GM18868 (cell line): ENCODE measurements at regions not wholly inside any gene's neighbourhood (a gene's known extent, or its start where the extent isn't known, plus 50 kb on each side); places are given as distances from the start of the nearest gene placed in this dataset.
"Not testable (repeated sequence)": the region's sequence is repeated elsewhere in the genome, so short reads cannot be mapped to it uniquely, and the experiment has no call there.

Experiments used
- ATAC-seq: cut with Tn5 transposase; IDR thresholded peaks from one replicate; pipeline ENCODE4 v1.9.1; 2021; ENCODE audit warnings: mild to moderate bottlenecking, moderate library complexity; ENCODE audit not compliant: unreplicated experiment

- no peak for ATAC-seq
These were observed 231.3 kb downstream of the ATPSCKMT start for GRCh38 chr5:10018201-10019069.

- no peak for ATAC-seq
These were observed 231.9 kb downstream of the ATPSCKMT start for GRCh38 chr5:10017786-10018185.

GRCh38 chr5:10016559-10016958, 233.1 kb downstream of the ATPSCKMT start:
- ATAC-seq: not testable (repeated sequence)

DNA sequence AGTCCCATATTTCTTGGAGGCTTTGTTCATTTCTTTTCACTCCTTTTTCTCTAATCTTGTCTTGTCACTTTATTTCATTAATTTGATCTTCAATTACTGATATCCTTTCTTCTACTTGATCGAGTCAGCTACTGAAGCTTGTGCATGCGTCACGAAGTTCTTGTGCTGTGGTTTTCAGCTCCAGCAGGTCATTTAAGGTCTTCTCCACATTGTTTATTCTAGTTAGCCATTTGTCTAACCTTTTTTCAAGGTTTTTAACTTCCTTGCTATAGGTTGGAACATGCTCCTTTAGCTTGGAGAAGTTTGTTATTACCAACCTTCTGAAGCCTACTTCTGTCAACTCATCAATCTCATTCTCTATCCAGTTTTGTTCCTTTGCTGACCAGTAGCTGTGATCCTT, 234.0 kb downstream of the ATPSCKMT start:
- ATAC-seq: not testable (repeated sequence)

- ATAC-seq: no peak
These were observed 239.9 kb downstream of the ATPSCKMT start for GRCh38 chr5:10009802-10010201.

- ATAC-seq: no peak
These were observed 262.6 kb downstream of the ATPSCKMT start for GRCh38 chr5:9987101-9987500.

GRCh38 chr5:9977070-9977469, 272.6 kb downstream of the ATPSCKMT start:
- no peak for ATAC-seq

DNA sequence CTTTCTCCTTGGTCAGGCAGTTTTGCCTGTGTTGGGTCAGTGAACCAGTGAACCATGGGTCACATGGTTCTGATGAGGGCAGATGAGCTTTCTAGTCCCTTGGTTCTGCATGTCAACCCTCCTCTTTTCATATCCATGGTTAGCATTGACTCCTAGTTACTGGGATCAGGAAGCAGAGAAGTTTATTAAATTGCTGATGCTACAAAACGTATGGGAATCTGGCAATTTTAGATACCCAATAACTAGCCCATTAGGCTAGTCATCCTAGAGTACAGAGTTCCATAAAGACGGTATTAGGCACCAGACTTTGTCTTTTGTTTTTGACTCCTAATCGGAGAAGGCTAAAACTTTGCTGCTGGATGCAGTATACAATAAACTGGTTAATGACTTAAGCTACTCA, 273.1 kb downstream of the ATPSCKMT start:
- no peak for ATAC-seq

DNA sequence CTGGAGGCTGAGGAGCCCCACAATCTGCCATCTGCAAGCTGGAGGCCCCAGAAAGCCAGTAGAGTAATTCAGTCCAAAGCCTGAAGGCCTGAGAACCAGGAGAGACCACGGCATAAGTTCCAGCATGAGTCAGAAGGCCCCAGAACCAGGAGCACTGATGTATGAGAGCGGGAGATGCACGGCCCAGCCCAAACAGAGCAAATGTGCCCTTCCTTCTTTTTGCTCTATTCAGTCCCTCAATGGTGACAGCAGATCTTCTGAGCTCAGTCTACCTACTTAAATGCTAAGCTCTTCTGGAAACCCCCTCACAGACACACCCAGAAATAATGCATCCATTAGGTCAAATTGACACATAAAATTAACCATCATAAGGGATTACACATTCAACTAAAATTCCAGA, 277.6 kb downstream of the ATPSCKMT start:
- ATAC-seq: no peak

DNA sequence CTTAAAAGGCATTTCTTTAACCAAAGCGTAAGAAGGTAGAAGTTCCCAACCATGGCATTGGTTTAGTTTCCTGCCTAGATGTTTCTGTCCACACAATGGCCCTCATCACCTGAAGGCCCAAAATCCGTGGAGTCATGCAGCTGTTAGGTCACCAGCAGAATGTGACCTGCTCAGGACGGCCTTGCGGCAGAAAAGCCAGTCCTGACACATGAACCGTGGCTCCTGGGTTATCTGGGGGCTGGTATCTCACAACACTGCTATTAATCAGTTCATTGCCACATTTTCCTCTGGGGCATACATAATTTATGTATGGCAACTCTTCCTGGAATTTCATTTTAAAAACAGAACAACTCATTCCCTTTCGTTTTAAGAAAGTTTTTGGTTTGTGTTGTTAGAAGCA, 278.4 kb downstream of the ATPSCKMT start:
- ATAC-seq: no peak

DNA sequence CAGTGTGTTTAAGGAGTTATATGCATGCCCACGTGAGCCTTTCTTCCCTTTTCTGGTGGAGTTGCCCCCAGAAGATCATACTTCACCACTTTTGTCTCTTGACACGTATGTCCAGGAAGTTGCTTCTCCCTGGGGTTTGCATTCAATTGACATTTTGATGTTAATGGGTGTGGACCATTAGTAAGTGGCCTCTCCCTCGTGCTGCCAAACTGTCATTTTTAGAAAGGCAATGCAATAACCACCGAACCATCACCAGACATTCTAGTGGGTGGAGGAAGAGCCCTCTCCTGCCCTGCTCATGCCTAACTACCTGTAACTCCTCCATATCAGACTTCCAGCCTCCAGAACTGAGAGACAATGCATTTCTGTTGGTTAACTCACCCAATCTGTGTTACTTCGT, 290.8 kb downstream of the ATPSCKMT start:
- ATAC-seq: no peak

DNA sequence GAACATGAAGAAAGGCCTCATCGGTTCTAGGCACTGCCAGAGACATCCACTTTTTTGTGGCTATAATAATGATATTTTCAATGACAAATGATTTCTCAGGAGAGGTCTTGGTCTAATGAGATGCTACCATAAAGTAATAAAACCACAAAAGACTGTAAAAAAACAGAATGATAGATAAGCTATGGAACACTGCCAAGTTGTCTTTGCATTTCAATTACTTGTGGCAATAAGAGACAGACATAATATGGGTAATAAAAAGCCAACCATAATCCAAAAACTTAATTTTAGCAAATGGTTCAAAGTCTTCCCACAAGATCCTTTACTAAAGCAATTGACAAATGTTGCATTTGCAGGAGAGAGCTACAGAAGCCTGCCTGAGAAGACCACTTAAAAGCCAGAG, 292.5 kb downstream of the ATPSCKMT start:
- no peak for ATAC-seq

GRCh38 chr5:9956725-9957124, 293.0 kb downstream of the ATPSCKMT start:
- ATAC-seq: no peak

- ATAC-seq: no peak
These were observed 294.1 kb downstream of the ATPSCKMT start for GRCh38 chr5:9955586-9955985.

- no peak for ATAC-seq
These were observed 294.8 kb downstream of the ATPSCKMT start for GRCh38 chr5:9954869-9955268.

- ATAC-seq: no peak
These were observed 296.0 kb downstream of the ATPSCKMT start for GRCh38 chr5:9953691-9954090.

DNA sequence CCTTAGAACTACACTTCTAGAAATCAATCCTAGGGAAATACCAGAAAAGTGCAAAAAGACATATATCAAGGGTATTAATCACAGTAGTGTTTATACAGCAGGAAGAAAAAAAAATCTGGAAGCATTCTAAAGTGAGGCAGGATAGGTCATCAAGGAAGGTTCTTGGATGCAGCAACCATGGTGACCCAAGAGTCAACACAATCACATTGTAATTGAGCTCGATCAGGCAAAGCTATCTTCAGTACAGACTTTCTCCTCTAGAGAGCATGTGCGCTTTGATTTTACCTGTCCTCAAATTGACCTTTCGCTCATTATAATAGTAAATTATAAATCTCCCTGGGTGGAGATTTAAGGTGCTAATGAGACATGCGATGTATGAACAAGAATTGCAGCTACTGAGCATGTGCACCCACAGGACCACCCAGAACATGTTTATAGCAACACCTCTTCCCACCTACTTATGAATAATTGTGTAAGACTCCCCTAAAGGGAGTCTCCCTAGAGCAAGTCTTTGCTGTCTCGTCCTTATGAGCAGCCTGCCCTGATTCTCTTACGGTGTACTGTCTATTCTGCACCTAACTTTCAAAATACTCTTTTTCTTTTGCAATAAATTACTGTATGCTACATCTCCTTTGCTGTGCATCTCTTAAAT, 297.7 kb downstream of the ATPSCKMT start:
- ATAC-seq: peak; percentile 29

GRCh38 chr5:9947944-9948343, 301.7 kb downstream of the ATPSCKMT start:
- no peak for ATAC-seq

DNA sequence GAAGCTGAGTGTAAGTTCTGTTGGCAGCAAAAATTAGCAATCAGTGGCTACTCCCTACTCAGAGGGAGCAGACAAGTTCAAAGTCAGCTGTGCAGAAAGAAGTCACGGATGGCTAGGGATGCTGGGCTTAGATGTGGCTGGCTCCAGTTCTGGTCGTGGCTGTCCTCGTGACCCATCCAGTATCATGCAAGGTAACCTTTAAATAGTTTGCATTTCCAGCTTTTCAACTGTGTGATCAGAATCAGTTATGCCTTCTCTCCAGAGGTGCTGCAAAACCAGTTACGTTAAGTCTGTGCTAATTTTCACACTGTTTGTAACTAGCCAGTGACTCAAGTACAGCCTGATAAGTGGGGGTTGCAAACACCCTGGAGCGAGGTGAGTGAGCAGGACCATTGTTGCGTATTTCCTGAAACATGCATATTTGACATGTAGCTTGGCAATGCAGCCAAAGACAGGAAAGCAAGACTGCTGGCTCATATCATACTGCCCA, 302.4 kb downstream of the ATPSCKMT start:
- ATAC-seq: peak; percentile 49

DNA sequence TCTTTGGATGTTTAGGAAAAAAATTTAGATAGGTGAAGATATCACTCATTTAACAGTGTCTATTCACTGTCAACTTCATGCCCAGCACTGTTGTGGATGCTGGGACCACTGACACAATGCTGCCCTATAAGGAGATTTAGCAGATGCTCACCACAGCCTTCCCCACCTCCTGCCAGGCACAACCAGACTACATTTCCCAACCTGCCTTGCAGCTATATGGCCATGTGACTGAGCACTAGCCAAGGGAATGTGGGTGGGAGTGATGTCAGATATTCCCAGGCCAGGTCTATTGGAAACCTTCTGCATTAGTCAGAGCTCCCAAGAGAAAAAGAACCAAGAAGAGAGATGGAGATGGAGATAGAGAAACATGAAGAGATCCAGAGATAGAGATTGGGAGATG, 302.6 kb upstream of the TAS2R1 start:
- no peak for ATAC-seq

DNA sequence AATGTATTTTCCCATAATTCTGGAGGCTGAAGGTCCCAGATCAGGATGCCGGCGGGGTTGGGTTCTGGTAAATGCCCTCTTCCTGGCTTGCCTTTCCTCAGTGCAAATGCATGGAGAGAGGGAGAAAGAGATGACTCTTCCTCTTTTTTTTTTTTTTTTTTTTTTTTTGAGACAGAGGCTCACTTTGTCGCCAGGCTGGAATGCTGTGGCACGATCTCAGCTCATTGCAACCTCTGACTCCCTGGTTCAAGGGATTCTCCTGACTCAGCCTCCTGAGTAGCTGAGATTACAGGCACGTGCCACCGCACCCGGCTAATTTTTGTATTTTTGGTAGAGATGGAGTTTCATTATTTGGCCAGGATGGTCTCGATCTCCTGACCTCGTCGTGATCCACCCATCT, 300.0 kb upstream of the TAS2R1 start:
- no peak for ATAC-seq

DNA sequence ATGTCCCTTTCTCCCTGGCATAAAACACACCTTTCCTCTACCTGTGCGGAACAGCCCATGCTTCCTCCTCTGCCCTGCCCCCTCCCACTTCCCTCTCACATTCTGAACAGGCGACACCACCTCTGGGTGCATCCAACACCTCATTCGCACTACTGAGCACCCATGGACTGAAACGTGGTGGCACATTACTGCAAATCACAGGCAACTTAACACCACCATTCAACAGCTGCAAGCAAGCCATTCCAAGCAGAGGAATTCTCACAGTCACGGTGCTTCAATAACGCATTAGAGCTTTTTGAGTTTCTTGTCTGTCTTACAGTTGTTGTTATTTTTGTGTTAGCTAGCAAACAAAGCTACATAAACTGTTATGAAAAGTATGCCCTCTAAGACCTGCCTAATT, 298.2 kb upstream of the TAS2R1 start:
- ATAC-seq: no peak
